SK-N-SH (cell line): ENCODE measurements at regions not wholly inside any gene's neighbourhood (a gene's known extent, or its start where the extent isn't known, plus 50 kb on each side); places are given as distances from the start of the nearest gene placed in this dataset.

Experiments used
- CTCF ChIA-PET: fragments of 300-600, 350-600 bp; formaldehyde crosslinking; extraction: SDS; loops from one replicate; lab custom pipeline; 2021; lab: Yijun Ruan, JAX
- POLR2A ChIA-PET: fragments of 350-600 bp; sonication (Branson Sonifier 250); formaldehyde crosslinking; extraction: SDS; loops from one replicate; lab custom pipeline; 2020; ENCODE audit warnings: antibody characterized with exemption, inconsistent platforms; lab: Yijun Ruan, JAX
- DNase-seq: peaks from one replicate; pipeline ENCODE4 v3.0.0; 2012
- H2AFZ ChIP-seq: fragments of 200-600 bp; sonication (generic); 2 replicates; pipeline ENCODE4 v1.8.1; 2016; ENCODE audit warnings: antibody characterized with exemption, mild to moderate bottlenecking, low read depth
- H3F3A ChIP-seq: fragments of 200-600 bp; sonication (generic); replicated peaks from 2 replicates; pipeline ENCODE3; 2016; ENCODE audit warnings: antibody characterized with exemption, mild to moderate bottlenecking; ENCODE audit not compliant: insufficient read depth
- H3K27ac ChIP-seq, 2 experiments: fragments of 200-500 bp in 1 of 2; fragments of 200-600 bp in 1 of 2; sonication (Bioruptor generic) in 1 of 2; sonication (generic), shearing (Covaris generic) in 1 of 2; 2 replicates each; pipeline versions ENCODE4 v1.5.1 to v1.6.1; 2014 to 2016; ENCODE audit warnings: low read depth in 2 of 2, inconsistent platforms in 1 of 2, low read length in 1 of 2, mild to moderate bottlenecking in 1 of 2, mixed read lengths in 1 of 2
- H3K27me3 ChIP-seq: fragments of 200-600 bp; sonication (generic), shearing (Covaris generic); 2 replicates; pipeline ENCODE4 v1.6.1; 2016; ENCODE audit warnings: mixed run types; ENCODE audit not compliant: insufficient read depth
- H3K36me3 ChIP-seq, 2 experiments: fragments of 200-500 bp in 1 of 2; fragments of 200-600 bp in 1 of 2; sonication (Bioruptor generic) in 1 of 2; sonication (generic) in 1 of 2; replicated peaks in 1 of 2; 2 replicates each; pipeline versions ENCODE3 to v1.5.1; 2014 to 2016; ENCODE audit warnings: low read length in 1 of 2, mild to moderate bottlenecking in 1 of 2; ENCODE audit not compliant: insufficient read depth in 2 of 2, control insufficient read depth in 1 of 2
- H3K4me1 ChIP-seq, 2 experiments: fragments of 200-500 bp in 1 of 2; fragments of 200-600 bp in 1 of 2; sonication (Bioruptor generic) in 1 of 2; sonication (generic), shearing (Covaris generic) in 1 of 2; 2 replicates each; pipeline versions ENCODE4 v1.5.1 to v1.6.1; 2014 to 2016; ENCODE audit warnings: low read depth in 1 of 2, low read length in 1 of 2, mixed run types in 1 of 2; ENCODE audit not compliant: insufficient read depth in 2 of 2, control insufficient read depth in 1 of 2
- H3K4me2 ChIP-seq: fragments of 200-600 bp; sonication (generic), shearing (Covaris generic); 2 replicates; pipeline ENCODE4 v1.6.1; 2017; ENCODE audit warnings: mixed run types
- H3K4me3 ChIP-seq, 2 experiments: fragments of 200-500 bp in 1 of 2; fragments of 200-600 bp in 1 of 2; sonication (Bioruptor generic) in 1 of 2; sonication (generic), shearing (Covaris generic) in 1 of 2; 2 replicates each; pipeline versions ENCODE4 v1.5.1 to v1.8.1; 2014 to 2016; ENCODE audit warnings: low read depth in 2 of 2, inconsistent platforms in 1 of 2, low read length in 1 of 2, mild to moderate bottlenecking in 1 of 2, mixed read lengths in 1 of 2, moderate library complexity in 1 of 2
- H3K79me2 ChIP-seq: fragments of 200-600 bp; sonication (generic); 2 replicates; pipeline ENCODE4 v1.8.1; 2017; ENCODE audit warnings: mild to moderate bottlenecking; ENCODE audit not compliant: insufficient read depth
- H3K9ac ChIP-seq: fragments of 200-600 bp; sonication (generic); 2 replicates; pipeline ENCODE4 v1.6.1; 2017; ENCODE audit warnings: mixed run types
- H3K9me2 ChIP-seq: fragments of 200-600 bp; sonication (generic); 2 replicates; pipeline ENCODE4 v1.6.1; 2017; ENCODE audit warnings: mixed run types
- H3K9me3 ChIP-seq: fragments of 200-600 bp; sonication (generic); 2 replicates; pipeline ENCODE4 v1.6.1; 2017; ENCODE audit warnings: mixed run types, mild to moderate bottlenecking, moderate library complexity
- H4K20me1 ChIP-seq: fragments of 200-600 bp; sonication (generic); 2 replicates; pipeline ENCODE4 v1.6.1; 2017; ENCODE audit warnings: mild to moderate bottlenecking, mixed run types; ENCODE audit not compliant: insufficient read depth
- EZH2phosphoT487 ChIP-seq: fragments of 200-600 bp; sonication (generic); IDR thresholded peaks from 2 replicates; pipeline ENCODE4 v1.6.1; 2017; ENCODE audit warnings: low read depth, mixed run types, mild to moderate bottlenecking, antibody characterized with exemption, moderate library complexity, borderline replicate concordance
- FOSL2 ChIP-seq: IDR thresholded peaks from 2 replicates; pipeline ENCODE4 v1.4.0; 2012; ENCODE audit warnings: low read depth, mild to moderate bottlenecking, moderate library complexity, borderline replicate concordance
- FOXJ3 ChIP-seq: sonication (generic); formaldehyde crosslinking; IDR thresholded peaks from 2 replicates; pipeline ENCODE4 v1.5.1; 2020; ENCODE audit warnings: mild to moderate bottlenecking, missing genetic modification reagents
- GABPA ChIP-seq: IDR thresholded peaks from 2 replicates; pipeline ENCODE4 v1.4.0; 2012; ENCODE audit warnings: low read depth, mild to moderate bottlenecking
- MEF2A ChIP-seq: IDR thresholded peaks from 2 replicates; pipeline ENCODE4 v1.4.0; 2012; ENCODE audit warnings: low read depth, borderline replicate concordance
- NFIC ChIP-seq: IDR thresholded peaks from 2 replicates; pipeline ENCODE4 v1.4.0; 2012; ENCODE audit warnings: borderline replicate concordance
- NRF1 ChIP-seq: IDR thresholded peaks from 2 replicates; pipeline ENCODE4 v1.6.1; 2012; ENCODE audit warnings: low read depth, mild to moderate bottlenecking, low read length
- RAD21 ChIP-seq: IDR thresholded peaks from 2 replicates; pipeline ENCODE4 v1.6.1; 2012; ENCODE audit warnings: mild to moderate bottlenecking, low read length
- RFX5 ChIP-seq: IDR thresholded peaks from 2 replicates; pipeline ENCODE4 v1.6.1; 2012; ENCODE audit warnings: mild to moderate bottlenecking, improper control_type of control experiment, low read length
- RXRA ChIP-seq: IDR thresholded peaks from 2 replicates; pipeline ENCODE4 v1.4.0; 2012; ENCODE audit warnings: low read depth, mild to moderate bottlenecking, borderline replicate concordance
- TAF1 ChIP-seq: IDR thresholded peaks from 2 replicates; pipeline ENCODE4 v1.6.1; 2012; ENCODE audit warnings: low read depth, mild to moderate bottlenecking, low read length, moderate library complexity, borderline replicate concordance
- TEAD4 ChIP-seq: IDR thresholded peaks from 2 replicates; pipeline ENCODE4 v1.4.0; 2012; ENCODE audit warnings: mild to moderate bottlenecking, borderline replicate concordance; ENCODE audit not compliant: insufficient read depth
- WGBS: methylation state at CpG from one replicate; pipeline ENCODE4 v1.1.6; 2017; ENCODE audit warnings: low lambda C conversion rate; 5-methylcytosine and 5-hydroxymethylcytosine counted together
- TF ChIP-seq, protein P1 (sequence below): fragments of 150-350 bp; IDR thresholded peaks from 2 replicates; pipeline ENCODE4 v1.6.1; 2016; ENCODE audit warnings: mild to moderate bottlenecking, low read depth, low read length
- TF ChIP-seq, protein P2 (sequence below): fragments of 150-350 bp; IDR thresholded peaks from 2 replicates; pipeline ENCODE4 v1.6.1; 2017; ENCODE audit warnings: antibody characterized with exemption, low read length, low read depth, borderline replicate concordance
- TF ChIP-seq, protein P3 (sequence below): IDR thresholded peaks from 2 replicates; pipeline ENCODE4 v1.6.1; 2012; ENCODE audit warnings: mild to moderate bottlenecking, low read depth, low read length, moderate library complexity
- TF ChIP-seq, protein P4 (sequence below): IDR thresholded peaks from 2 replicates; pipeline ENCODE4 v1.4.0; 2012; ENCODE audit warnings: low read depth
- TF ChIP-seq, protein P5 (sequence below): IDR thresholded peaks from 2 replicates; pipeline ENCODE4; 2012
- TF ChIP-seq, protein P6 (sequence below): IDR thresholded peaks from 2 replicates; pipeline ENCODE4 v1.4.0; 2012; ENCODE audit warnings: low read depth, borderline replicate concordance

DNA sequence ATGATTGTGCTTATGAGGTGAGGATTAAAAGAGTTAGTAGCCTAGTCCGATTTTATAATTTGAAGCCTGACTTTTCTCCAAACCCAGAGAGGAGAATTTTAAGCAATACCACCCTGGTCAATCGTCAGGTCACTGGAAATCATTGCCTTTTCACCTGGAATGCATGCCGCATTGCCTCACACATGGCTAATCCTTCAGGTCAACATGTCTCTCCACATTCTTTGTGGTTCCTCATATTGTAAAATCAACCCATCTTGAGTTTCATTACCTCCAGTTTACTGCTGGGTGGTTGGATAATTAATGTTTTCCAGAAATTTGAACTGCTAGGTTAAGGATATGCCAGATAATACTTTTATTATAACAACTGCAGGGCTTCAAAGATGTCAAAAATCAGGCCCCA is 55.6 kb upstream of the SEMA3E start:
- Histone ChIP-seq H4K20me1 (no peaks in the 10 kb centered on the region), H3K4me2 (no peak overlapping the region), H3F3A (no peaks in the 10 kb centered on the region), H3K36me3 (no peaks in the 10 kb centered on the region), H2AFZ (no peak overlapping the region), H3K4me3 (no peak overlapping the region), H3K27ac (no peak overlapping the region), H3K27me3 (no peaks in the 10 kb centered on the region), H3K9ac (no peak overlapping the region), H3K9me3 (no peaks in the 10 kb centered on the region), H3K9me2 (no peaks in the 10 kb centered on the region), H3K4me1 (no peaks in the 10 kb centered on the region; a peak in 1 of 4 replicates), H3K79me2 (no peaks in the 10 kb centered on the region)
- DNase-seq = no peak
- TF ChIP-seq TEAD4 (no peak), MEF2A (no peak), RAD21 (no peak), TAF1 (no peak), FOXJ3 (CRISPR knock-in tag) (no peak), GABPA (no peak), NRF1 (no peak), RFX5 (no peak), EZH2phosphoT487 (no peak), RXRA (no peak), NFIC (no peak), FOSL2 (no peak)
- TF ChIP-seq, protein P1, sequence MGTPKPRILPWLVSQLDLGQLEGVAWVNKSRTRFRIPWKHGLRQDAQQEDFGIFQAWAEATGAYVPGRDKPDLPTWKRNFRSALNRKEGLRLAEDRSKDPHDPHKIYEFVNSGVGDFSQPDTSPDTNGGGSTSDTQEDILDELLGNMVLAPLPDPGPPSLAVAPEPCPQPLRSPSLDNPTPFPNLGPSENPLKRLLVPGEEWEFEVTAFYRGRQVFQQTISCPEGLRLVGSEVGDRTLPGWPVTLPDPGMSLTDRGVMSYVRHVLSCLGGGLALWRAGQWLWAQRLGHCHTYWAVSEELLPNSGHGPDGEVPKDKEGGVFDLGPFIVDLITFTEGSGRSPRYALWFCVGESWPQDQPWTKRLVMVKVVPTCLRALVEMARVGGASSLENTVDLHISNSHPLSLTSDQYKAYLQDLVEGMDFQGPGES = no peak
- TF ChIP-seq, protein P2, sequence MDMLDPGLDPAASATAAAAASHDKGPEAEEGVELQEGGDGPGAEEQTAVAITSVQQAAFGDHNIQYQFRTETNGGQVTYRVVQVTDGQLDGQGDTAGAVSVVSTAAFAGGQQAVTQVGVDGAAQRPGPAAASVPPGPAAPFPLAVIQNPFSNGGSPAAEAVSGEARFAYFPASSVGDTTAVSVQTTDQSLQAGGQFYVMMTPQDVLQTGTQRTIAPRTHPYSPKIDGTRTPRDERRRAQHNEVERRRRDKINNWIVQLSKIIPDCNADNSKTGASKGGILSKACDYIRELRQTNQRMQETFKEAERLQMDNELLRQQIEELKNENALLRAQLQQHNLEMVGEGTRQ = no peak
- TF ChIP-seq, protein P3, sequence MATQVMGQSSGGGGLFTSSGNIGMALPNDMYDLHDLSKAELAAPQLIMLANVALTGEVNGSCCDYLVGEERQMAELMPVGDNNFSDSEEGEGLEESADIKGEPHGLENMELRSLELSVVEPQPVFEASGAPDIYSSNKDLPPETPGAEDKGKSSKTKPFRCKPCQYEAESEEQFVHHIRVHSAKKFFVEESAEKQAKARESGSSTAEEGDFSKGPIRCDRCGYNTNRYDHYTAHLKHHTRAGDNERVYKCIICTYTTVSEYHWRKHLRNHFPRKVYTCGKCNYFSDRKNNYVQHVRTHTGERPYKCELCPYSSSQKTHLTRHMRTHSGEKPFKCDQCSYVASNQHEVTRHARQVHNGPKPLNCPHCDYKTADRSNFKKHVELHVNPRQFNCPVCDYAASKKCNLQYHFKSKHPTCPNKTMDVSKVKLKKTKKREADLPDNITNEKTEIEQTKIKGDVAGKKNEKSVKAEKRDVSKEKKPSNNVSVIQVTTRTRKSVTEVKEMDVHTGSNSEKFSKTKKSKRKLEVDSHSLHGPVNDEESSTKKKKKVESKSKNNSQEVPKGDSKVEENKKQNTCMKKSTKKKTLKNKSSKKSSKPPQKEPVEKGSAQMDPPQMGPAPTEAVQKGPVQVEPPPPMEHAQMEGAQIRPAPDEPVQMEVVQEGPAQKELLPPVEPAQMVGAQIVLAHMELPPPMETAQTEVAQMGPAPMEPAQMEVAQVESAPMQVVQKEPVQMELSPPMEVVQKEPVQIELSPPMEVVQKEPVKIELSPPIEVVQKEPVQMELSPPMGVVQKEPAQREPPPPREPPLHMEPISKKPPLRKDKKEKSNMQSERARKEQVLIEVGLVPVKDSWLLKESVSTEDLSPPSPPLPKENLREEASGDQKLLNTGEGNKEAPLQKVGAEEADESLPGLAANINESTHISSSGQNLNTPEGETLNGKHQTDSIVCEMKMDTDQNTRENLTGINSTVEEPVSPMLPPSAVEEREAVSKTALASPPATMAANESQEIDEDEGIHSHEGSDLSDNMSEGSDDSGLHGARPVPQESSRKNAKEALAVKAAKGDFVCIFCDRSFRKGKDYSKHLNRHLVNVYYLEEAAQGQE = no peak
- TF ChIP-seq, protein P4, sequence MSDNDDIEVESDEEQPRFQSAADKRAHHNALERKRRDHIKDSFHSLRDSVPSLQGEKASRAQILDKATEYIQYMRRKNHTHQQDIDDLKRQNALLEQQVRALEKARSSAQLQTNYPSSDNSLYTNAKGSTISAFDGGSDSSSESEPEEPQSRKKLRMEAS = no peak
- TF ChIP-seq, protein P5, sequence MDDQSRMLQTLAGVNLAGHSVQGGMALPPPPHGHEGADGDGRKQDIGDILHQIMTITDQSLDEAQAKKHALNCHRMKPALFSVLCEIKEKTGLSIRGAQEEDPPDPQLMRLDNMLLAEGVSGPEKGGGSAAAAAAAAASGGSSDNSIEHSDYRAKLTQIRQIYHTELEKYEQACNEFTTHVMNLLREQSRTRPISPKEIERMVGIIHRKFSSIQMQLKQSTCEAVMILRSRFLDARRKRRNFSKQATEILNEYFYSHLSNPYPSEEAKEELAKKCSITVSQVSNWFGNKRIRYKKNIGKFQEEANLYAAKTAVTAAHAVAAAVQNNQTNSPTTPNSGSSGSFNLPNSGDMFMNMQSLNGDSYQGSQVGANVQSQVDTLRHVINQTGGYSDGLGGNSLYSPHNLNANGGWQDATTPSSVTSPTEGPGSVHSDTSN = no peak
- TF ChIP-seq, protein P6, sequence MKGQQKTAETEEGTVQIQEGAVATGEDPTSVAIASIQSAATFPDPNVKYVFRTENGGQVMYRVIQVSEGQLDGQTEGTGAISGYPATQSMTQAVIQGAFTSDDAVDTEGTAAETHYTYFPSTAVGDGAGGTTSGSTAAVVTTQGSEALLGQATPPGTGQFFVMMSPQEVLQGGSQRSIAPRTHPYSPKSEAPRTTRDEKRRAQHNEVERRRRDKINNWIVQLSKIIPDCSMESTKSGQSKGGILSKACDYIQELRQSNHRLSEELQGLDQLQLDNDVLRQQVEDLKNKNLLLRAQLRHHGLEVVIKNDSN = no peak
- WGBS = 69% methylated on average over 3 of the region's 3 CpGs
- ChIA-PET POLR2A (no interaction called here), CTCF (no interaction called here)
